GM21619 (cell line): ENCODE measurements at regions not wholly inside any gene's neighbourhood (a gene's known extent, or its start where the extent isn't known, plus 50 kb on each side); places are given as distances from the start of the nearest gene placed in this dataset.

Experiments used
- ATAC-seq: cut with Tn5 transposase; IDR thresholded peaks from one replicate; pipeline ENCODE4 v1.9.1; 2021; ENCODE audit not compliant: unreplicated experiment

- ATAC-seq = no peak
These were observed 874.6 kb upstream of the PRMT6 start for GRCh38 chr1:106181866-106182265.

GRCh38 chr1:106185089-106185488 lies 871.4 kb upstream of the PRMT6 start:
- no peak for ATAC-seq

GRCh38 chr1:106189780-106190179 lies 866.7 kb upstream of the PRMT6 start:
- no peak for ATAC-seq

- no peak for ATAC-seq
These were observed 862.3 kb upstream of the PRMT6 start for GRCh38 chr1:106194206-106194605.

- ATAC-seq = no peak
These were observed 855.8 kb upstream of the PRMT6 start for GRCh38 chr1:106200711-106201110.

- no peak for ATAC-seq
These were observed 849.3 kb upstream of the PRMT6 start for GRCh38 chr1:106207185-106207584.

- no peak for ATAC-seq
These were observed 838.7 kb upstream of the PRMT6 start for GRCh38 chr1:106217765-106218164.

- ATAC-seq = no peak
These were observed 834.1 kb upstream of the PRMT6 start for GRCh38 chr1:106222403-106222802.

GRCh38 chr1:106223213-106223612 lies 833.3 kb upstream of the PRMT6 start:
- no peak for ATAC-seq

DNA sequence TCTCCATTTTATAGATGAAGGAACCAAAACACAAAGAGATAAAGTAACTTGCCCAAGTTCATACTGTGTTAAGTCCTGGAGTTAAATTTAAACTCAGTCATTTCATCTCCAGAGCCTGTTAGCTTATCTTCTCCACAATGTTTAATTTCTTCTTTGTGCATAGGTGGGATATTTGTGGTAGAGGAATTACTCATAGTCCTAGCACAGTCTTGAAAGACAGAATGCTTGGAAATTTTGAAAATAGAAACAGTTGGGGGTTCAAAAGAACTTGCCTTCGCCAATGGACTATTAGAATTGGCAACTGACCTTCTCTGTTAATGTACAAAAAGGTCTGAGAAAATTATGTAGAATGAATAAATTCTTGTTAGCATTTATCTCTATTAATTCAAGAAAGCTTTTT lies 832.0 kb upstream of the PRMT6 start:
- ATAC-seq = no peak

- no peak for ATAC-seq
These were observed 831.1 kb upstream of the PRMT6 start for GRCh38 chr1:106225403-106225802.

DNA sequence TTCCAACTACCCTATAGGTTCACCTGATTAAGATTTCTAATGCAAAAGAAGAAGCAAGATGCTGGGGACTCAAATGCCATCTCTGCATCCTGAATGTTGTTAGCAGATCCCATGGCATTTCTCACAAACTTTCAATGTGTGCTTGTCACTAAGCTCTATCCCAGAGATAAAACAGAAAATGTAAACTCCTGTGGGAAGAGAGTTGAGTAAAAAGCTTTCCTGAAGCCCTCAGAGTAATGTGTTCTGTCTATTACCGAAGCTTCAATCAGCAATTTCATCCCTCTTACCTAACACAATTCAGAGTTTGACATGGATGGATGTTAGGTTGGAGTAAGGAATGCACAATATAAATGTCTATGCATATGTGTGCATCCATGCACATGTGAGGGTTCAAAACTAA lies 829.9 kb upstream of the PRMT6 start:
- ATAC-seq = no peak

- no peak for ATAC-seq
These were observed 824.3 kb upstream of the PRMT6 start for GRCh38 chr1:106232128-106232527.

DNA sequence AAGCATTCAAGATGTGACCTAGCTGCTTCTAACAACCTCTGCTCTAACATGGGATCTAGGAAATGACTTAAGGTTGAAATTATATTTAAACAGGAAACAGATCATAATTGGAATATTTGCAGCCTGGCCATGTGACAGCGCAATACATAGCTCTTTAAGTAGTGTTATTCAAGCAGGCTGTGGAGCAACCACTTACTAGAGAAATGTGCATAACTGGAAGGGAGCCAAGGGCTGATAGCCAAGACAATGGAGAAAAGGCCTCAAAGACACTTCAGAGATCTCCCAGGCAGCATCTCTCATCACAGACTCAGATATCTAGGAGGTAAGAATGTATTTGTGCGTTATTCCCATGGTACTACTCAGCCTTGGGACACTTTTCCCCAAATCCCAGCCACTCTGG lies 823.0 kb upstream of the PRMT6 start:
- no peak for ATAC-seq

DNA sequence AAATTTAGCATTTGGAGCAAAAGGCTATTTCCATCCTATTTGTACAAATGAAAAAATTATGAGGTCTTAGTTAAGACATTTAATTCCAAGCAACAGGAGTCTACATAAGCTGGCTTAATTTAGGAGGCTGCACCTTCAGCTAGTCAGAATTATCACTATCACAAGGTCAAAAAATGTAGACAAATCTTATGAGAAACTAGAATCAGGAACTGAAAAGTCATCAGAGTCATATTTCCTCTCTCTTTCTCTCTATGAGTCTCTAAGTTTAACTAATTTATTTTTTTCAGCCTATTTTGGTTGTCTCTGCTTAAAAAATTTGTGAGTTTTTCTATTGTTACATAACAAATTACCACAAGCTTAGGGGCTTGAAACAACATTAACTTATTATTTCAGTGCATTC lies 807.1 kb upstream of the PRMT6 start:
- ATAC-seq = peak; percentile 48

GRCh38 chr1:106249810-106250209 lies 806.7 kb upstream of the PRMT6 start:
- ATAC-seq = peak; percentile 25

- ATAC-seq = no peak
These were observed 801.7 kb upstream of the PRMT6 start for GRCh38 chr1:106254748-106255147.

DNA sequence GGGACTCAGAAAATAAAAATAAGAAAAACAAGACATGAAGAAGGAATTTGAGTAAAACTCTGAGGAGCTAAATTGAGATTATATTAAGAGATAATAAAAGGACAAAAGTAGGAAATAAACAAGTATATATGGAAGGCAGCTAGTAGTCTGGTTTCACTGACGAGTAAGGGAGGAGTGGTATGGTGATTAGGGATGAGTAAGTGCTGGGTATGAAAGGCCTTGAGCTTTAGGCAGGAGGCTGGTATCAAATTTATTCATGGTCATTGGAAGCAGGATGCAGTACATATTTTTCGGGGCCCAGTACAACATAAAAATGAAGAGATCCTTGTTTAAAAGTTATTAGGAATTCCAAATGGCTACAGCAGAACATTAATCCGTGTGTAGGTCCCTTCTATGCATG lies 789.7 kb upstream of the PRMT6 start:
- no peak for ATAC-seq

GRCh38 chr1:106268070-106268469 lies 788.4 kb upstream of the PRMT6 start:
- no peak for ATAC-seq

DNA sequence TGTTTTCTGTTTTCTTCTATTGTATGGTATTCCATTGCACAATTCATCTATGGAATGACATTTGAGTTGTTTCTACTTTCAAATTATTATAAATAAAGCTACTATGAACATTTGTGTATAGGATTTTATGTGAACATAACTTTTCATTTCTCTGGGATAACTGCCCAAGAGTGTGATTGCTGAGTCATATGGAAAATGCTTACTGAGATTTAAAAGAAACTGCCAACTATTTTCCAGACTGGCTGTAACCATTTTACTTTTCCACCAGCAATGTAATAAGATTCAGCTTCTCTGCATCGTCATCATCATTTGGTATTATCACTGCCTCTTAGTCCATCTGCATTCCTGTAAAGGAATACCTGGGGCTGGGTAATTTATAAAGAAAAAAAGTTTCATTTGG lies 779.6 kb upstream of the PRMT6 start:
- no peak for ATAC-seq

- ATAC-seq = no peak
These were observed 778.7 kb upstream of the PRMT6 start for GRCh38 chr1:106277786-106278185.

GRCh38 chr1:106278716-106279115 lies 777.8 kb upstream of the PRMT6 start:
- ATAC-seq = no peak

DNA sequence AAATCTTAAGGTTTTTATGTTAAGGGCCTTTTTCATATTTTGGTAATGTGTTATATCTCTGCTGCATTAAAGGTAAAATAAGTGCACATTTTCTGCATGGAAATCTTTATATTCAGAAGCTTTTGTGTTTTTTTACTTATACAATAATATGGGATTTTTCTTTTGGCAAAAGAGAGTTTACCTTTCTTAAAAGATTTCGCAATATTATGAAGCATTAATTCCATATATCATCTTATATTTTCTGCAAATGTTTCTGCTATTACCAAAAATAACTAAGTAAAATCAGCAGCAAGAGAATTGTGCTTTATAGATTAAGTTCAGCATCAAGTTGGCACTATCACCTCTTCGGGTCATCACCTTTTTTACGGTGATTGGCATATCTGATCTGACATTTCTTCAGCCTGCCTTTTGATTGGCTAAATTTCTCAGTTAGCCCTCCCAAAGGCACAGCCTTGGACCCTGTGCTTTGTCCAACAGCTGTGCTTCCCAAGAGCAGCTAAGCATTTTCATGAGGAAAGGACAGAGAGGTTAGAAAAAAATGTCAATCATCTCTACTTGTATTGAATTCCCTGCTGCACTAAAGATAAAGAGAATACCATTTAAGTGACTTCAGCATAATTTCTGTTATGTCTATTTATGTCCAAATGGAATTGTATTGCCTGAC lies 767.1 kb upstream of the PRMT6 start:
- ATAC-seq = no peak
